T-helper 17 cell (primary cell): ENCODE measurements at regions not wholly inside any gene's neighbourhood (a gene's known extent, or its start where the extent isn't known, plus 50 kb on each side); places are given as distances from the start of the nearest gene placed in this dataset.
"Not testable (repeated sequence)": the region's sequence is repeated elsewhere in the genome, so short reads cannot be mapped to it uniquely, and the experiment has no call there.

ENCODE experiments used
- ATAC-seq: fragments of 150-1000 bp; cut with Tn5 transposase; 2 replicates; pipeline ENCODE4 v1.10.0; 2021; ENCODE audit warnings: mild to moderate bottlenecking, moderate library complexity
- DNase-seq, 3 donors: peaks; one replicate each; pipeline versions ENCODE4 v3.0.0 to v3.0.0-alpha.2; 2020 to 2021
- H3K9me3 ChIP-seq: one replicate; pipeline ENCODE4 v1.7.0; 2013; ENCODE audit warnings: low read length, mild to moderate bottlenecking; ENCODE audit not compliant: control insufficient read depth, poor library complexity, severe bottlenecking
- H3K27ac Mint-ChIP-seq: one replicate; pipeline ENCODE4 v1.8.0; 2022; ENCODE audit warnings: mild to moderate bottlenecking, moderate library complexity, mixed read lengths
- H3K27me3 Mint-ChIP-seq: one replicate; pipeline ENCODE4 v1.8.0; 2022; ENCODE audit warnings: mixed read lengths
- H3K36me3 Mint-ChIP-seq: one replicate; pipeline ENCODE4 v1.8.0; 2022; ENCODE audit warnings: low read depth, mixed read lengths
- H3K4me1 Mint-ChIP-seq: one replicate; pipeline ENCODE4 v1.8.0; 2022; ENCODE audit warnings: mild to moderate bottlenecking, mixed read lengths
- H3K4me3 Mint-ChIP-seq: one replicate; pipeline ENCODE4 v1.8.0; 2022; ENCODE audit warnings: mild to moderate bottlenecking, moderate library complexity, mixed read lengths

DNA sequence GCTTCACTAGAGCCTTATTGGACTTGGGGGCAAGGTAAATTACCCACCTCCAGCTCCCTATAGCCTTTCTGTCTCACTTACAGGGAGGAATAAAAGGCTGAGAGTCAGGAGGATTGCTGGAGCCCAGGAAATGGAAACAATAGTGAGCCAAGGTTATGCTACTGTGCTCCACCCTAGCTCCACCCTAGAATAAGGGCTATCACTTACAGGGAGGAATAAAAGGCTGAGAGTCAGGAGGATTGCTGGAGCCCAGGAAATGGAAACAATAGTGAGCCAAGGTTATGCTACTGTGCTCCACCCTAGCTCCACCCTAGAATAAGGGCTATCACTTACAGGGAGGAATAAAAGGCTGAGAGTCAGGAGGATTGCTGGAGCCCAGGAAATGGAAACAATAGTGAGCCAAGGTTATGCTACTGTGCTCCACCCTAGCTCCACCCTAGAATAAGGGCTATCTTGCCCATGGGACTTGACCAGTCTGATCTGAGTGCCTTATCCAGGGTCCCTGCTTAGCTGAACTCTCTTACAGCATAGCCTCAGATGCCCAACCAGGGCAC, 150.6 kb upstream of the UGT8 start:
- H3K4me3 Mint-ChIP-seq, H3K9me3 ChIP-seq, DNase-seq, H3K27ac Mint-ChIP-seq, H3K36me3 Mint-ChIP-seq, ATAC-seq, H3K4me1 Mint-ChIP-seq: not testable (repeated sequence)
- peaks cover 12% of the 10 kb centered on the region for H3K27me3 Mint-ChIP-seq

DNA sequence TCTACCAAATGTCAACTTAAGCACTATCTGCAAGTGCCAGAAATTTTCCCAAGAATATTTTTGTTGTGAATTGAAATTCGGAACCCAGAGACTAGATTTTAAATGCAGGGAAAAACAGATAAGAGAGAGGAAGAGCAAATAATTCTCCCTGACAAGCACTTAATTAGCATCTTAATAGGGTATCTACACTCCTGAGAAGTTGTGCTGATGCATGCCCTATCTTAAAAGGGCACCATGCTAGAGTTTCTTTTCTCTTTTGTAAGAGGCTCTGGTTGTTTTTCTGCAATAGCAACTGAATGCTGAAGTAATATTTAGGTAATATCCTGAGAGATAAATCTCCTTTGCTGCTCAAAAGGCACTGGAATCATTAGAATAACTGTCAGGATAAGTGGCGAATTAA, 139.9 kb upstream of the UGT8 start:
- ATAC-seq: no peak
- DNase-seq: no peak
- Mint-ChIP-seq H3K4me1 (no peaks in the 10 kb centered on the region), H3K27ac (no peak overlapping the region), H3K27me3 (peaks cover 4% of the 10 kb centered on the region), H3K36me3 (no peaks in the 10 kb centered on the region), H3K4me3 (no peak overlapping the region)
- no peaks in the 10 kb centered on the region for H3K9me3 ChIP-seq

DNA sequence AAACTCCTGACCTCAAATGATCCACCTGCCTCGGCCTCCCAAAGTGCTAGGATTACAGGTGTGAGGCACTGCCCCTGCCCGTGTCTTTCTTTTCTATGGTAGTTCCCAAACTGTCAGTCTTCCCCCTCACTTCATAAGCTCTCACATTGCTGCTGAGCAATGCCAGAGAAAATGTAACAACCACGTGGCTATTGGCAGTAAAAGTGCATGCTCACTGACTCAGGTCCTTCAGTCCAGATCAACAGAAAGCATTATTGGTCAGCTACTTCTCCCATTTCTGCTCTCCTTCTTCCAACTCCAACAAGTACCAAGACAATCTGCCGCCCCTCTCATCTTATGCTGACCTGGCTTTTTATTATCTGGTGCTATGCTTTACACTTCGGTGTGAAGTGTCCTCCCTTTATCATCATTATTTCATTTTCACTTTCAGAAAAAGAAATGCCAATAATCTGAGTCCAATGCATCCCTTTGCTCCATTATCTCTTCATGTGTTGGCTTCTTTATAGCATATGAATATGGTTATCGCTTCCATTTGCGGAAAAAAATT, 133.8 kb upstream of the UGT8 start:
- no peak overlapping the region for H3K4me3 Mint-ChIP-seq
- no peak for ATAC-seq
- DNase-seq: no peak
- no peaks in the 10 kb centered on the region for H3K9me3 ChIP-seq
- H3K4me1 Mint-ChIP-seq: no peaks in the 10 kb centered on the region
- H3K27ac Mint-ChIP-seq: no peak overlapping the region
- peaks cover 37% of the 10 kb centered on the region for H3K27me3 Mint-ChIP-seq
- peaks cover 2% of the 10 kb centered on the region for H3K36me3 Mint-ChIP-seq

DNA sequence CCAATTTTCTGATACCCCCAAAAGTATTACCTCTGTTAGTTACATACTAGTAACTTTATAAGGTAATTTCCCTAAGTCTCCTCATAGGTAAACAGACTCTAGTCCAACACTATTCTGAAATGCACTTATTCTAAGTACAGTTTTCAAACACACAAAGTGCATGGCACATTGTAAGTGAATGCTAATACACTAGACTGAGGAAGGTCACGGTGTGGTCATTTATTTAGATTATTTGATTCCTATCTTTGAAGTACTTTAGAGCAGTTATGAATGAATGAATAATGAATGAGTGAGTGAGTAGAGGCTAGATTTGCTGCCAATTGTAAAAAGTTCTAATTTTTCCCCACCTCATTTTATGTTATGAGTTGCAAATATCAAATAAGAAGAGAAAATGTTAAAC, 132.8 kb upstream of the UGT8 start:
- Mint-ChIP-seq H3K4me3 (no peak overlapping the region), H3K27ac (no peak overlapping the region), H3K4me1 (no peaks in the 10 kb centered on the region), H3K27me3 (peaks cover 42% of the 10 kb centered on the region), H3K36me3 (peaks cover 2% of the 10 kb centered on the region)
- H3K9me3 ChIP-seq: no peaks in the 10 kb centered on the region
- DNase-seq: no peak
- ATAC-seq: no peak

DNA sequence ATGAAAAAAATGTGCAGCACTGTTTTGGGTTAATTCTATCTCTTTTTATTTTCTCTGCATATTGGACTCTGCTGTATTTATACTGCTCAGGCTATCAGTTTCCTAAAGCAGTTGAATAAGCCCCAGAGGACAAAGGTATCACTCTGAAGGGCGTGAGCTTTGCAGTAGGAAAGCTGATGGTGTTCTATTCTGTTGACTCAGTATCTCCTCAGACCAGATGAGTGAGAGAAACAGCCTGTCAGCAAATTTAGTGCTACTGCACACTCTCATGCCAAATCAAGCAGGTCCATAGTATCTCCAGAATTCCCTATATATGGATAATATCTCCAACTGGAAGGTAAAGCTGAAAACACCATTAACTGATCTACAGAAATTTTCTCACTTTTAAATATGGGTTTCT, 132.3 kb upstream of the UGT8 start:
- H3K9me3 ChIP-seq: no peaks in the 10 kb centered on the region
- H3K27me3 Mint-ChIP-seq: peaks cover 42% of the 10 kb centered on the region
- ATAC-seq: no peak
- peaks cover 2% of the 10 kb centered on the region for H3K36me3 Mint-ChIP-seq
- H3K27ac Mint-ChIP-seq: no peak overlapping the region
- no peak for DNase-seq
- H3K4me3 Mint-ChIP-seq: no peak overlapping the region
- no peaks in the 10 kb centered on the region for H3K4me1 Mint-ChIP-seq

DNA sequence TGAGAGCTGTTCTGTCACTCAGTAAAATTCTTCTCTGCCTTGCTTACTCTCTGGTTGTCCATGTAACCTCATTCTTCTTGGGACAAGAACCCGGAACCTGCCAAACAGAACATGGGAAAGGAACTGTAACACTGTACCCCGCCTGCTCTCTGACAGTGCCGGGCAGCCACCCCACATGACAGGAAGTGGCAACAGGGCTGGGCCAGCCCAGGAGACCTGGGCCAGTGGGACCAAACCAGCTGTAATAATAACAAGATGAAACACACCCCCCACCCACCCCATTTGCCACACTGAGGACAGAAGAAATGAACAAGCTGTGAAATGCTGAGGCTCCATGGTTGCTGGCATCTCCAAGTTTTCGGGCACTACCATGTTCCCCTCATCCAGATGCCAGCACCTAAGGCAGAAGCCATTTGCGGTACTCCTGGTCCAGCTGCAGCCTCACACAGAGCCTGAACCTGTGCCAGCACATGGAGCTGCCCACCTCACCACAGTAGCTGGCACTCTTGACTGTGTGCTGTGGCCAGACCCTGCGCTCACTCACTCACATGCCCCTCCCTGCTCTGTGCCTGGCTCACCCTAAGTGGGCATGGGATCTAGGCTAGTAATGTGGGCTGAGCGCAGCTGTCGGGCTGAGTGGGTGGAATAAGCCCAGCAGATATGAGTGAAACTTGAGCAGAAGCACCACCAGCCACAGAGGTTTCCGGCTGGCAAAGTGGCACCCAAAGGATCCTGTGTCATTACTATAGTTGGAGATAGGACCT, 126.2 kb upstream of the UGT8 start:
- ATAC-seq: no peak
- H3K9me3 ChIP-seq: no peaks in the 10 kb centered on the region
- H3K27me3 Mint-ChIP-seq: peaks cover 14% of the 10 kb centered on the region
- no peak overlapping the region for H3K4me3 Mint-ChIP-seq
- DNase-seq: no peak
- H3K36me3 Mint-ChIP-seq: peaks cover 2% of the 10 kb centered on the region
- no peak overlapping the region for H3K27ac Mint-ChIP-seq
- H3K4me1 Mint-ChIP-seq: no peaks in the 10 kb centered on the region

DNA sequence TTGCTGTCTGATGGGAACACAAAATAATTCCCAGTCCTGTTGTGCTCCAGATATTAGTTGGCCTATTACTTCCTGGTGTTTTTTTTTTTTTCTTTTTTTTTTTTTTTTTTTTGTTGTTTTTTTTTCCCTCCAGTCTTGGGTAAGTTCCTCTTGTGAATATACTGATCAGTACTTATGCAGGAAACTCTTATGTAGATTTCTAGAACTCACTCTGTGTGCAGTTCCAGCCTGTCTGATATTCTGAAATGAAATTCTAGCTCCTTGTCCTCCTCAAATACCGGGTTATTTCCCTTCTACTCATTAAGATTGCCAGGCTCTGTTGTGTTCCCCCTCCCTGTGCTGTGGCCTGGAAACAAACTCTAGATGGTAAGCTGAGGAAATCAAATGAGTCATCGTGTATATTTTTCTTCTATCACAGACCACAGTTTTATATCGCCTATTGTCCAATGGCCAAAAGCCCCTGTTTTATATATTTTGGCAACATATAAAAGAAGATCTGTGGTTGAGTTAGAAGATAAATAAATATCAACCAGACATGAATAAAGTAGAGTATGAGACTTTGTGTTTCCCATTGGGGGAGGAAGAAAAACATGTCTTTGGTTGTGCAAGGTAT, 124.3 kb upstream of the UGT8 start:
- Mint-ChIP-seq H3K27me3 (peaks cover 19% of the 10 kb centered on the region), H3K27ac (no peak overlapping the region), H3K4me1 (no peaks in the 10 kb centered on the region), H3K36me3 (no peaks in the 10 kb centered on the region), H3K4me3 (no peak overlapping the region)
- DNase-seq: no peak
- no peaks in the 10 kb centered on the region for H3K9me3 ChIP-seq
- ATAC-seq: no peak

DNA sequence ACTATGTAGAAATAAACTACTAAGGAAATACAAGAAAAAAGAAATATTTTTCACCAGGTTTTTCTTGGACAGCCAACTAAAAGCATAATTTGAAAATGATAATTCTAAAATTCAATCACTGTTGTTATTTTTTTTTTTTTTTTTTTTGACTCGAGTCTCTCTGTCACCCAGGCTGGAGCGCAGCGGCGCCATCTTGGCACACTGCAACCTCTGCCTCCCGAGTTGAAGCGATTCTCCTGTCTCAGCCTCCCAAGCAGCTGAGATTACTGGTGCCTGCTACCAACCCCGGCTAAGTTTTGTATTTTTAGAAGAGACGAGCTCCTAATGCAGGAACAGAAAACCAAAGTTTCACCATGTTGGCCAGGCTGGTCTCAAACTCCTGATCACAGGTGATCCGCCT, 122.3 kb upstream of the UGT8 start:
- Mint-ChIP-seq H3K36me3 (no peaks in the 10 kb centered on the region), H3K27me3 (peaks cover 20% of the 10 kb centered on the region), H3K4me1 (no peaks in the 10 kb centered on the region), H3K4me3 (no peak overlapping the region), H3K27ac (no peak overlapping the region)
- no peak for DNase-seq
- no peak for ATAC-seq
- H3K9me3 ChIP-seq: no peaks in the 10 kb centered on the region

DNA sequence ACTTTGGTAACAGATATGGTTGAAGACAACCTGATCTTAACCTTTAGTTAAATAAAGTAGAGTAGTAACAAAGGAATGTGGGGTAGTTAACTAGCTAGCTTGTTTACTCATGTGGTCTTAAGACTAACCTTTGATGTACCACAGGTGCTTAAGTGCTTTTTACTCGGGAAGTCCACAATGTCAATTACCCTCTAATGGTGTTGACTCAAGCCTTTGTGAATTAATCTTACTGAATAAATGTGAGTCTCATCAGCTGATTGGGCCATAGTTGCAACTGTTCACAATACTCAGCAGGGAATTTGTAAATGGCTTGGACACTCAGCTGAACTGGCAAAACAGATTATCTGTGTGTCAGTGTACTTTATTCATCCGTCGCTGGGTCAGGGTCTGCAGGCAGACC, 119.0 kb upstream of the UGT8 start:
- H3K27me3 Mint-ChIP-seq: peaks cover 24% of the 10 kb centered on the region
- no peak overlapping the region for H3K27ac Mint-ChIP-seq
- H3K9me3 ChIP-seq: no peaks in the 10 kb centered on the region
- no peaks in the 10 kb centered on the region for H3K4me1 Mint-ChIP-seq
- H3K36me3 Mint-ChIP-seq: no peaks in the 10 kb centered on the region
- DNase-seq (no peak), ATAC-seq (no peak)
- no peak overlapping the region for H3K4me3 Mint-ChIP-seq

DNA sequence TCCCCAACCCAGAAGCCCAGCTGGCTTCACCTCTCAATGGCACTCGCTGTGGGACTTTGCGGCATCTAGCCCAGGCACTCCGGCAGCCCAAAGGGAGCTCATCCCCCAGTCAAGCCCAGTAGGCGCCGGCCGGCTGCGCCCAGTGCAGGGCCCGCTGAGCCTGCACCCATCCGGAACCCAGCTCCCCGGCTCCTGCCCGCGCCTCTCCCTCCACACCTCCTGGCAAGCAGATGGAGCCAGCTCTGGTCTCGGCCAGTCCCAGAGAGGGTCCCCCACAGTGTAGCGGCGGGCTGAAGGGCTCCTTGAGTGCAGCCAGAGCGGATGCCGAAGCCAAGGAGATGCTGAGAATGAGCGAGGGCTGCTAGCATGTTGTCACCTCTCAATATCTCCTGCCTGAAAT, 116.8 kb upstream of the UGT8 start:
- H3K9me3 ChIP-seq: no peaks in the 10 kb centered on the region
- H3K4me1 Mint-ChIP-seq: no peaks in the 10 kb centered on the region
- H3K27ac Mint-ChIP-seq: no peak overlapping the region
- H3K4me3 Mint-ChIP-seq: no peak overlapping the region
- H3K27me3 Mint-ChIP-seq: peaks cover 24% of the 10 kb centered on the region
- no peaks in the 10 kb centered on the region for H3K36me3 Mint-ChIP-seq
- DNase-seq (no peak), ATAC-seq (no peak)

DNA sequence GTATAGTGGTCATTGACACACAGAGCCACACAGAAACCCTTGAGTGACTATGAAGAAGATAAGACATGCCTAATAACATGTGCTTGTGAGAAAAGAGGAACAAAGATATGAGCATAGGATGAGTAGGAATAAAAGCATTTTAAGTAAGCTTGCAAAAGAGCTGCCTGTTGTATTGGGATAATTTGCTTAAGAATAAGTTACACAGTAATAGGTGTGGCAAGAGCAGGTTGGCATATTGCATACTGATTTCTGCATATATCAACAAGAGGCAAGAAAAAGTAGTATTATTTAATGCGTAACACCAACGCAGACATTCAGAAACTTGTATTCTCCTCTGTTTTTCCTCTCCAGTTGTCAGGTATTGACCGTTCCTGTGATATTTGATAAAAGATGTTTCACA, 111.5 kb upstream of the UGT8 start:
- H3K4me1 Mint-ChIP-seq: no peaks in the 10 kb centered on the region
- DNase-seq (no peak), ATAC-seq (no peak)
- no peaks in the 10 kb centered on the region for H3K9me3 ChIP-seq
- H3K4me3 Mint-ChIP-seq: no peak overlapping the region
- peaks cover 5% of the 10 kb centered on the region for H3K27me3 Mint-ChIP-seq
- H3K36me3 Mint-ChIP-seq: no peaks in the 10 kb centered on the region
- H3K27ac Mint-ChIP-seq: no peak overlapping the region

DNA sequence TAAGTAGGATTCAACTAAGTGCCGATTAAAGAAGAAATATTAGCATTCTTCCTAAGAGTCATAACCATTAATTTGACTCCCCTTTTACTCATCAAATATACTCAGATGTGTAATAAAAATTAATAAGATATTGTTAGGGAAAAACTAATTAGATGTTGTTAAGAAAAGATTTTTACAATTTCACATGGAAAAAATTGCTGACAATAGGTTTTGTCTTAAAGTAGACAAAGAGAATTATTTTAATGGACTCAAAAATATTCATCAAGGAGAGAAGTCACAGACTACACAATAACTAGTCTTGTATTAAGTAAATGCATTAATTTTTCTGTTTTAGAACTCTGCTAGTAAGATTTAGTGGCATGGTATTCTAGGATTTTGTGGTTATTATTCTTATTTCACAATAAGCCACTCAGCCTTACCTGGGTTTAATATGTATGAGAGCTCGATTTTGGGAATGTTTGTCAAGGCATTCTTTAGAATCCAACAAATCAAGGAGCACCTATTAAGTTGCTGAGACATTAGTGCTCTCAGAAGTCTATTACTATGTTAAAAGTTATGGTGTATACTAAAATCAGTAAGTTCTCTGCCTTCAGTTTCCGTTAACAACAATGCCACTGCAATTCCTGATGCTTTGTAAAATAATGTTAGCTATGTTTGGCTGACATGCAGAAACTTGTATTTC, 110.2 kb upstream of the UGT8 start:
- Mint-ChIP-seq H3K36me3 (no peaks in the 10 kb centered on the region), H3K4me1 (no peaks in the 10 kb centered on the region), H3K4me3 (no peak overlapping the region), H3K27me3 (peaks cover 5% of the 10 kb centered on the region), H3K27ac (no peak overlapping the region)
- DNase-seq (no peak), ATAC-seq (no peak)
- H3K9me3 ChIP-seq: no peaks in the 10 kb centered on the region

DNA sequence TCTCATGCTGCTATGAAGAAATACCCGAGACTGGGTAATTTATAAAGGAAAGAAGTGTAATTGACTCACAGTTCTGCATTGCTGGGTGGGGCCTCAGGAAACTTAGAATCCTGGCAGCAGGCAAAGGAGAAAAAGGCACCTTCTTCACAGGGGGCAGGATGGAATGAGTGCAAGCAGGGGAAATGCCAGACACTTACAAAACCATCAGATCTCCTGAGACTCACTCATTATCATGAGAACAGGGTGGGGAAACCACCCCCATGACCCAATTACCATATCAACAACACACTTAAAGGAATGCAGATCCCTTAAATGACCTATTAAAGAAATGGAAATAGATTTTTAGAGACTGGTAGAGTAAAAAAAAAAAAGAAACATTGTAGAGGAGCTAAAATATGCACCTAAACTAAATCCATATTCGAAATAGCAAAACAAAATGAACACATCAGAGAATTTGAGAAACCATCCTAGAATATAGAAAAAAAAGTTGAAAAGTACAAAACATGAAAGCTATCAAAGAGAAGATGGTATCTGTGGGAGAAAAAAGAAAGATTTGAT, 104.3 kb upstream of the UGT8 start:
- DNase-seq: no peak
- no peaks in the 10 kb centered on the region for H3K9me3 ChIP-seq
- no peaks in the 10 kb centered on the region for H3K36me3 Mint-ChIP-seq
- H3K4me3 Mint-ChIP-seq: no peak overlapping the region
- H3K4me1 Mint-ChIP-seq: peaks cover 3% of the 10 kb centered on the region
- peaks cover 5% of the 10 kb centered on the region for H3K27me3 Mint-ChIP-seq
- no peak overlapping the region for H3K27ac Mint-ChIP-seq
- ATAC-seq: no peak
